ENCODE measurements at regions not wholly inside any gene's neighbourhood (a gene's known extent, or its start where the extent isn't known, plus 50 kb on each side); places are given as distances from the start of the nearest gene placed in this dataset.

DNA sequence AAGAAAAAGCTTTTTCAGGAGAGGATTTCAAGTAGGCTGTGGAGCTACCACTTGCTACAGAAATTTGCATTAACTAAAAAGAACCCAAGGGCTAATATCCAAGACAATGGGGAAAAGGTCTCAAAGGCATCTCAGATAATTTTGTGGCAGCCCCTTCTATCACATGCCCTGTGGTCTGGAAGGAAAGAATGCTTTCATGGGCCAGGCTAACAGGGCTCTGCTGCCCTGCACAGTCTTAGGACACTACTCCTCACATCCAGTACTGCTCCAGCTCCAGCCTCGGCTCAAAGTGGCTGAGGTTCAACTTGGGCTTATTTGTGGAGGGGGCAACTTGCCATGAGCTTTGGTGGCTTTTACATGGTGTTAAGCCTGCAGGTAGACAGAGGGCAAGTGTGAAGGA, 1150.3 kb downstream of the CNTNAP5 start:
- no peak for TF ChIP-seq CTCF (IDR thresholded peaks at IDR 0.05; ENCODE audit: unreplicated experiment in 3 of 3)
- no peak overlapping the region for H3K4me3 Mint-ChIP-seq
- H3K4me1 Mint-ChIP-seq = no peaks in the 10 kb centered on the region
- H3K9me3 Mint-ChIP-seq = no peaks in the 10 kb centered on the region
- H3K27me3 Mint-ChIP-seq (ENCODE audit: low read depth) = no peaks in the 10 kb centered on the region
- peak overlapping the region; percentile 83 to 94 (median 91) for H3K27ac Mint-ChIP-seq
- H3K36me3 Mint-ChIP-seq (ENCODE audit: low read depth) = no peaks in the 10 kb centered on the region

DNA sequence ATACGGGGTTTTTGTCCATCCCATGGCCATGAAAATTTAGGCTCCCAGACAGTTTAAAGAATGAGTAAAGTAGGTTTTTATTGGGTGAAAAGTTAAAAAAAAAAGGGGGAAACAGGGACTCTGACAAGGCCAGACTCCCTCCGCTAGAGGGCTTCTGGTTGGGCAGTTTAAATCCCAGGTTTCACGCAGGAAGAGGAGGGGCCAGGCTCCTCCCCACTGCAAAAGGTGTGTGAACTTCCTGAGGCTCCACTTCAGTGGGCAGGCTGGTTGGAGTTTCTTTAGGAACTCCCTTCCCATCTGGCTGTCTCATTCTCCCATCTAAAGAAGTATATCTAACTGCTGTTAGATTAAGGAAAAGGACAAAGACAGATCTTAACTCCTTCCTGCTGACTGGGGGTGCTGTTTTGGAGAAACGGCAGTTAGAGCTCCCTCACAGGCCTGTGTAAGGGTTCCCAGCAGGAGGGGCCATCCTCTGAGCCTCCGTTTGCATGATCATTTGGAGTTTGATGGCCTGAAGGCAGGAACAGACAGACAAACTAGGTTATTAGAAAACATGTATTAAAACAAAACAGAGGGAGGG, 1160.7 kb downstream of the CNTNAP5 start:
- no peak overlapping the region for H3K27ac Mint-ChIP-seq
- no peaks in the 10 kb centered on the region for H3K4me1 Mint-ChIP-seq
- H3K9me3 Mint-ChIP-seq = no peaks in the 10 kb centered on the region
- H3K36me3 Mint-ChIP-seq (ENCODE audit: low read depth) = no peaks in the 10 kb centered on the region
- TF ChIP-seq CTCF (IDR thresholded peaks at IDR 0.05; ENCODE audit: unreplicated experiment in 3 of 3) = no peak
- no peak overlapping the region for H3K4me3 Mint-ChIP-seq
- H3K27me3 Mint-ChIP-seq (ENCODE audit: low read depth) = no peaks in the 10 kb centered on the region

- no peaks in the 10 kb centered on the region for H3K27me3 Mint-ChIP-seq (ENCODE audit: low read depth)
- H3K27ac Mint-ChIP-seq = no peak overlapping the region
- H3K9me3 Mint-ChIP-seq = no peaks in the 10 kb centered on the region
- no peak for TF ChIP-seq CTCF (IDR thresholded peaks at IDR 0.05; ENCODE audit: unreplicated experiment in 3 of 3)
- H3K36me3 Mint-ChIP-seq (ENCODE audit: low read depth) = no peaks in the 10 kb centered on the region
- no peaks in the 10 kb centered on the region for H3K4me1 Mint-ChIP-seq
- H3K4me3 Mint-ChIP-seq = no peak overlapping the region
Observed at GRCh38 chr2:125207431-125207830, 1182.3 kb downstream of the CNTNAP5 start.

DNA sequence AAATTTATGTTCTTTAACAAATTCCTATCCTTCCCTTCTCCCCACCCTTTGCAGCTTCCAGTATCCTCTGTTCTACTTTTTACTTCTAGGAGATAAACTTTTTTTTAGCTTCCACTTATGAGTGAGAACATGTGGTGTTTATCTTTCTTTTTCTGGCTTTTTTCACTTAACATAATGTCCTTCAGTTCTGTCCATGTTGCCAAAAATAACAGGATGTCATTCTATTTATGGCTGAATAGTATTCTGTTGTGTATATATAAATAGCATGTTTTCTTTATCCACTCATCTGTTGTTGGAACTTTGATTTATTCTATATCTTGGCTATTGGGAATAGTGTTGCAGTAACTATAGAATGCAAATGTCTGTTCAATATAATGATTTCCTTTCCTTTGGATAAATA, 1191.2 kb downstream of the CNTNAP5 start:
- no peaks in the 10 kb centered on the region for H3K27me3 Mint-ChIP-seq (ENCODE audit: low read depth)
- no peaks in the 10 kb centered on the region for H3K36me3 Mint-ChIP-seq (ENCODE audit: low read depth)
- TF ChIP-seq CTCF (IDR thresholded peaks at IDR 0.05; ENCODE audit: unreplicated experiment in 3 of 3) = no peak
- H3K4me3 Mint-ChIP-seq = no peak overlapping the region
- peaks cover 28% of the 10 kb centered on the region for H3K9me3 Mint-ChIP-seq
- H3K27ac Mint-ChIP-seq = no peak overlapping the region
- no peaks in the 10 kb centered on the region for H3K4me1 Mint-ChIP-seq

DNA sequence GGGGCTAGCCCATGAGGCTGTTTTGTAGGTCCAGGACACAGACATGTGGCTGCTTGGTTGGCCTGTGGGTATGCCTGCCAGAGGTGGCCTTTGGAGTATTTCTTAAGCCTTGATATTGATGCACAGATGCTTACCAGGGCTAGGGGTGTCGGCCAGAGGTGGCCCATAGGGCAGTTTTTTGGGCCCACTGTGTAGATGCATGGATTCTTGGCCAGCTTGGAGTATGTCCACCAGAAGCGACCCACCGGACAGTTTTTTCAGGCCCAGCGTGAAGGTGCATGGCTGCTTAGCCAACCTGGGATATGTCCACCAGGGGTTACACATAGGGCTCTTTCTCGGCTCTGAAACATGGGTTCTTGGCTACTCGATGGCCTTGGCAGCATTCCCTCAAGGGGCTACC, 1199.1 kb downstream of the CNTNAP5 start:
- H3K9me3 Mint-ChIP-seq = peaks cover 23% of the 10 kb centered on the region
- no peaks in the 10 kb centered on the region for H3K4me1 Mint-ChIP-seq
- no peak for TF ChIP-seq CTCF (IDR thresholded peaks at IDR 0.05; ENCODE audit: unreplicated experiment in 3 of 3)
- H3K27me3 Mint-ChIP-seq (ENCODE audit: low read depth) = no peaks in the 10 kb centered on the region
- no peaks in the 10 kb centered on the region for H3K36me3 Mint-ChIP-seq (ENCODE audit: low read depth)
- no peak overlapping the region for H3K4me3 Mint-ChIP-seq
- no peak overlapping the region for H3K27ac Mint-ChIP-seq

- Mint-ChIP-seq H3K4me3 (no peak overlapping the region), H3K36me3 (ENCODE audit: low read depth) (no peaks in the 10 kb centered on the region), H3K27me3 (ENCODE audit: low read depth) (no peaks in the 10 kb centered on the region), H3K27ac (no peak overlapping the region), H3K4me1 (no peaks in the 10 kb centered on the region), H3K9me3 (peaks cover 21% of the 10 kb centered on the region)
- no peak for TF ChIP-seq CTCF (IDR thresholded peaks at IDR 0.05; ENCODE audit: unreplicated experiment in 3 of 3)
Observed at GRCh38 chr2:125224830-125225229, 1199.7 kb downstream of the CNTNAP5 start.
